Stimulated activated CD4-positive, alpha-beta T cell treated with anti-CD3 and anti-CD28 coated beads, TNF-alpha, amount 100 ng/mL, for 24 hours (primary cell): ENCODE measurements at regions not wholly inside any gene's neighbourhood (a gene's known extent, or its start where the extent isn't known, plus 50 kb on each side); places are given as distances from the start of the nearest gene placed in this dataset.

Experiments used
- DNase-seq, 3 experiments: peaks; one replicate each; pipeline ENCODE4 v3.0.0-alpha.2; 2020; ENCODE audit warnings: low read depth in 3 of 3

DNA sequence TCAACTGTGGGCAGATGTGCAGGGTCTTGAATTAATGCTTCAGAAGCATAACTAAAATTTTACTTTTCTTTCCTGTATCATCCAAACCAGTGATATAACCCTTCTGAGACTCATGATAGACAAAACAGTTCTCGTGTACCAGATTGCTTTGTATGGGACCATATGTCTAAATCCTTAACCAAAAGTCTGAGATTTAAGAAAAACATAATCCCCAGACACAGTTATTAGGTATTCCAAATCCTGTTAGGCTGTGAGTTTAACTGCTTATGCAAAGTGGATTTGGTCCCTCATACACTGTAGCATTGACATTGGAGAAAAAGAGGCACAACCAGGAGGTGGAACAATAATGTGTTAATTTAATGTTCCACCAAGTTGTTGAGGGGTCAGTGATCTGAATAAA, 235.0 kb downstream of the PMAIP1 start:
- DNase-seq: no peak

DNA sequence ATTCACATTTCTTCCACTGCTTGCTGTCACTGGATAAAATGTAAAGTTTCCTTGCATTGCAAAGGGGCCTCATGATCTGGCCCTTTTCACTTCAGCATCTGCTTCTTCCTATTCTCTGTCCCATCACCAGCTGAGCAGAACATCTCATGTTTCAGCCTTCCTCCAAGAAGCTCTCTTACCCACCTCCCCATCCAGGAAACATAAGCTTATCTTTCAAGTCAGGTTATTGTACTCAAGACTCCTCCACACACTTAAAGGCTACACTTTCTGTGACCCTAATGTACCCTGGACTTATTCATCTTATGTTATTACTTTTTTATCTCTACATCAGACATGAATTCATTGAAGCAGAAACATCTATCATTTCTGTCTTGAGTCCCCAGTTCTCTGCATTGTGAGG, 230.5 kb downstream of the PMAIP1 start:
- DNase-seq: no peak

DNA sequence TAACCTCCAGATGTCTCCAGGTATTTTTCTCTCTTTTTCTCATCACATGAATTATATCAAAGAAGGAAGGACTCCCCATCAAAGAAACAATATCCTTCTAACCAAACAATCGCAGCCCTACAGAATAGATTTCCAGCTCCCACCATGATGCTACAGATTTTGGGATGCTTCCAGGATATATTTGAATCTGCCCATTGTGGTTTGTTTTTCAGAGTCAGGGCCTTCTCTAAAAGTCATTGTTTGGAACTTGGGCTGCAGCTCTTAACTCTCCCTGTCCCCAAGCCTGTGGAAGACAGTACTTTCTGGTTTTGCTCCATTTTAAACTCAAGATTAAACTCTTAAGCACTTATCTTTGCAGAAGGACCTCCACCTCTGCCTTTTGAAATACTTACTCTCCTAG, 223.2 kb downstream of the PMAIP1 start:
- DNase-seq: no peak

DNA sequence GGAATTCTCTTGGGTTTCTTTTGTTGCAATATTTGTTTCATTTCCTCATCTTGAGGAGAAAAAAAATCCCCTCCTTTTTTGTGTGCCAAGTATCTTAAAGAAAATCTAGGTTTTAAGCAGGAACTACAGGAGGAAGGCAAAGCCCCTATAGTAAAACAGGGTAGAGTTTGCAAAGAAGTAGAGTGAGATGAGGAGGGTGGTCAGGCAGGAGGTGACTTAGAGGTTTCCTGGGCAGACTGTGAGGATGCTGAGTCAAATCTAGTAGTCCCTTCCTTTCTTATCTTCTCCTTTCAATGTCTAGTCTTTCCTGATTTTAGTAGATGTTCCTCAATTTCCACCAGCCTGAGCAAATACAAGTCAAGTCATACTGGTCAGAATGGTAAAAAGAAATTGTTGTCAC, 222.5 kb downstream of the PMAIP1 start:
- no peak for DNase-seq

DNA sequence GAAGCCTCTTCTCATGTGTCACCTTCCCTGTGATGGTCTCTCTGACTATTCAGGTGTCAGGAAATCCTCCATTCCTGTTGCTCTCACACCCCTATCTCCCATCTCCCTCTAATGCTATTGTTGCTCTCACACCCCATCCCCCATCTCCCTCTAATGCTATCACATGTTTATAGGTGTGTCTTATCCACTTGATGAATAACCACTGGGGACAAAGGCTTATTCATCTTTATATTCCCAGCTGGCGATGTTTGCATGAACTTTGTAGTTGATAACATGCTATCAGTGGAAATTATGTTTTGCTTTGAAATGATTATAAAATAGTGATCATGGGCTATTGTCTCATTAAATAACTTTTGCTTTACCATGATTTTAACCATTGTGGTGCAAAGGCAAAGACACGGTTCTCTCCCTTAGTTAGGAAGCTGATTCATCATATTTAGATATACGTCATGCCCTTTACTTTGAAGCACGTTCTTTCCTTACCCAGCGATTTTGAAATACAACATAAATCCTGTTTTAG, 220.5 kb downstream of the PMAIP1 start:
- no peak for DNase-seq

DNA sequence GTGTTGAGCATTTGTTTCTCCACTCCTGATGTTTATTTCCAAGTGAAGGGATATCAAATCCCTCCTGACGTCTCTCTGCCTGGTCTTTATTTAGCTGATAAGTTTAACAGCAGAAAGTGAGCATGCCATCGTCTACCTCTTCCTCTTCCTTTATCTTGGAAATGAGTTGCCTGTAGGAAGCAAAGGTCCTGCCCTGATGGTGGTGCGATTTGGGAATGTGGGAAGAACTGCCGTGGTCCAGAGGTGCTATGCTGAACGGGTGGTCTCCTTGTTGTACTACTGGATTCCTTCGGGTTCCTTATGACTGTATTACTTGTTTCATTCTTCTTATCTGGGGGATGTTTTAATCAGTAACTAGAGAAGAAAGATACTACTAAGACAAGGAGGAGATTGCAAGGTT, 217.5 kb downstream of the PMAIP1 start:
- DNase-seq: no peak

DNA sequence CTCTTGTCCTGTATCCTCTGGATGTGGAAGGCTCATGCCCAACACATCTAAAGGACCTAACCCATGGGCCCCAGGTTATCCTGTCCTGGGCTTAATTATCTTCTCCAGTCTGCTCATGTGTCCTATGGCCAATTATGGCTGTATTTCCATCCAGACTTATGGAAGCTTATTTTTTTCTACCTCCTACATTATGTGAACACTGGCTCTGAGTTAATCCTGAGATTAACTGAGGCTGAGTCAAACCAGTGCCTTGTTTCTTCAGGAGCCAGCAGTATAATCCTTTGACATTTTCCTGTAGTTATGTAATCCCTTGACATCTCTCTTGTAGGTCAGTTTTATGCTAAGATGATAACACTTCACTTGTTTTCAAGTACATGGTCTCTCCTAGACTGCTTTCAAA, 213.6 kb downstream of the PMAIP1 start:
- DNase-seq: no peak

DNA sequence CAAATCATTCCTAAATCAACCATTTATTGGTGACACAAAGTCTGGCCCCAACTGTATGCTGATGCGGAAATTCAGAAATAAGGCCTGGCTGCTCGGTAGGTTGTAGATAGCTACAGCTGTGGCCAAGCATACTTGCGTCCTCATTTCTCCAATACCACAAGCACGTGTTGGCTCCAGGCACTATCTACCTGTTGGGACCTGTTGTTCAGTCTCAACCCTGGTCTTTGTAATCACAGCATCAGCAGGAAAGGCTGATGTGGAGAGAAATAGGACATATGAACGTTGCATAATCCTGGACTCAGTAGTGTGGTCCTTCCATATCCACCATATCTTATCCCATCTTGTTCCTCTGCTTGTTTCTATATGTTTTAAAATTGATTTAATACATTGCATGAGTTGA, 212.6 kb downstream of the PMAIP1 start:
- DNase-seq: no peak

DNA sequence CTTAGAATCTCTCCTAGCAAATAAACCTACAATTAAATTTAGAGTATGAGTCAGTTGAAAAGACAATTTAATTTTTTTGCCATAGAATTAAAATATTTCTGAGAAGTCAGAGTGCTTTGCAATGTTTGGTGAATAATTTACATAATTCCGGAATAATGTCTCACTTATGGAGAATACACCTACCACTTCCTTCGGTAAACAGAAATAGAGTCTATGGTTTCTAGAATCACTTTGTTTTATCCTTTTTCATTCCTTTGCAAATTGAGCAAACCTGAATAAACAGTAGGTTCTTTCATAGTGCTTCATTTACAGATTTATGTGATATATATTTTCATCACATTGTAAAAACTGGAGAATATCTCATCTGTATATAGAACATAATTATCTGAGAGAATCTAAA, 211.7 kb downstream of the PMAIP1 start:
- no peak for DNase-seq

DNA sequence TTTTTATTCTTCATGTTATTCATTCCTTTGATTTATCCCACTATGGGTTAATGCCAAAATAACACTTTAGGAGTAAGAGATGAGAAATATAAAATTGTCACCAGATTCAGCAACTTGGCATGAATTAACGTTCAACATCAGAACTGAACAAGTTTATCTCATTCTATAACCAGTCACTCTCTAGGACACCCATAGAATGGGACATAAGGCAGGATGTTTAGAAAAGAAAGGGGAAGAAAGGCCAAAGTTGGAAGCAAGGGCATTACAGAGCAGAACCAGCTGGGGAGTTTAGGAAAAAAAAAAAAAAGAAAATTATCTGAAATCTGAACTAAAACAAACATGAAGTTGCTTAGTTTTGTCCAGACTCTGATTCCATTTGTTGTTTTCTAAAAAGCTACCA, 211.0 kb downstream of the PMAIP1 start:
- no peak for DNase-seq

DNA sequence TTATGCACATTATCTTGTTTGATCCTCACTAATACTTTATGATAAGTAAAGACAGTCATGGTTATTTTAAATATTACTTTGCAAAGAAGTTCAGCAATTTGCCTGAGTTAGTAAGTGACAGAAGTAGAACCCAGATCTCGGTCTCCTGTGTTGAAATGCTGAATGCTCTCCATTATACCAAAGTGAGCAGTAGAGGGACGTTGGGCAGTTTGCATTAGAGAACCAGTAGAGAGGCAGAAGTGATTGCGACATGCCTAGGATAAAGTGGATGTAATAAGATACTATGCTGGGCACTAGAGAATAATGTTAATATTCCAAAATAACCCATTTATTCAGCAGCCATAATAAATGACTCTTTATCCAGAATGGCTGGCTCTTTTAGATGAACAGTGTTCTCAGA, 201.0 kb downstream of the PMAIP1 start:
- no peak for DNase-seq

DNA sequence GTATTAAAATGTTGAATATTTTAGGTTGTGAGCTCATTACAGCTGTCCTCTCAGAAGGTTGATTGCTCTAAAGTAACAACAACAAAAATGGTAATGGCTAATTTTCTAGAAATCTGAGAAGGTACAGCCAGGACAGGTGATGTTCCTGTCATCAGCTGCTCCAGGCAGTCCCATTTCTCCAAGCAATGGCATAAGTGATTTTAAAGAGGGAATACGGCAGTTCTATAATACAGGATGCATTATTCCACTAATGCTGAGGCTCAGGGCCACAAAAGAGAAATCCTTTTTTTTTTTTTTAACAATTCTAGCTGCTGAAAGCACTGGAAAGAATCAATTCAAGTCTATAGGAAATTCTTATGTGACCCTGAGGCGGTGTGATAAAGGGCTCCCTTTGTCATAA, 199.9 kb downstream of the PMAIP1 start:
- no peak for DNase-seq

DNA sequence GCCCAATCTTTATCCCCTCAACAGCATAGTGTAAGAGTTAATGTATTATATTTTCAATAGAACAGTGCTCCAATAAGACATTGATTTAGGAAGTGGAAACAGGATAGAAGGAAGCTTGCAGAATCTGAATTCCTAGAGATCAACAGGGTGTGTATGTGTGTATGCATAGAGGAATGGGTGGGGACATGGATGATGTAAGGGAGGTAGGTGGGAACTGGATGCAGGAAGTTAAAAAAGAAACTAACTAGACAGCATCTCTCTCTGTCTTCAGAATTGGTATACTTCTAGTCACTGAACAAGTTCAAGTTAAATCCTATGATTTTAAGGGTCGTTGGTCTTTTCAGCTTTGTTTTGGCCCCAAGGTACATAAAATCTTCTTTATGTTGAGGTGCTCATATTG, 196.6 kb downstream of the PMAIP1 start:
- no peak for DNase-seq

DNA sequence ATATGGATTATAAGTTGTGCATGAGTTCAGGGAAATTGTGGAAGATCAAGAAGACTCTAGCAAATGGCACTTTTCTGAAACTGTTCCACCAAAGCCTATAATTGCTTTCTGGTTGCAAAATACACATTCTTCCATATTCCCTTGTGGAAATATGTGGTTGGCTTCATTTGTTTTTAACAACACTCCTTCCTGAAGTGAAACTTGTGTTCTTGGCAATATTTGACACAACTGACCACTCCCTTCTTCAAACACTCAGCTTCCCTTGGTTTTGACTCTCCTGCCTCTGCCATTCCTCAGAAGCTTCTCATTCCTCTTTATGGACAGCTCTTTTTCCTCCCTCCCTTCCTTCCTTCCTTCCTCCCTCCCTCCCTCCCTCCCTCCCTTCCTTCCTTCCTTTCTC, 192.3 kb downstream of the PMAIP1 start:
- DNase-seq: no peak

DNA sequence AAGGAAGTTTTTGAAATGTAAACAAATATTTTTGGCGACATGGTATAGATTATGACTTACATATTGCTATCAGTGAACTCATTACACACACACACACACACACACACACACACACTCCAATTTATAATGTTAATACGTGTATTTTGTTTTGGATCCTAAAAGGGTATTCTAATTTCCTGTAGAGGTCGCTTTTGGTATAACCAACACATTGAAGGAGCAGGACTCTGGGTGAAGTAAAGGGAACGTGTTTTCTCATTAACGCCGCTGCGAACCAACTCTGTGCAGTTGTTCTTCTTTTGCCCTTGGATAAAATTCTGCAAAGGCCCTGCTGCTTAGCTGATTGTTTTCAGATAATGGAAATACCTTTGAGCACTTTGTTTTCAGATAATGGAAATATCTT, 190.4 kb downstream of the PMAIP1 start:
- no peak for DNase-seq

DNA sequence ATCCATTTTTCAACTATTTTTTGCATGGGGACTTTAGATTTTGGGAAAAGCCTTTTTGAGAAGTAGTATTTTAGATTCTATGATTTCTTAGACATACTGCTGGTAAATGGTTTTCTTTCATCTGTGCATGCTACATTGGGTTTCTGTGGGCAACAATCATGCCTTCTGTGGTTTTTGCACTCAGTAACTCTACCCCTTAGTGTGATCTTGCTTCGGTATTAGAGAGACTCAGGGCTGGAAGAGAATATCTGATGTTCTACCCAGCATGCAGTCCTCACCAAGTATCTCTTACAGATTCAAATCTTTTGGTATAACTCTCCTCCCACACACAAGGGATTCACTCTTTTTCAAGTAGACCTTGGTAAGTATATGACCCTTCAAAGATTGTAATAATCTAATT, 183.0 kb downstream of the PMAIP1 start:
- no peak for DNase-seq

DNA sequence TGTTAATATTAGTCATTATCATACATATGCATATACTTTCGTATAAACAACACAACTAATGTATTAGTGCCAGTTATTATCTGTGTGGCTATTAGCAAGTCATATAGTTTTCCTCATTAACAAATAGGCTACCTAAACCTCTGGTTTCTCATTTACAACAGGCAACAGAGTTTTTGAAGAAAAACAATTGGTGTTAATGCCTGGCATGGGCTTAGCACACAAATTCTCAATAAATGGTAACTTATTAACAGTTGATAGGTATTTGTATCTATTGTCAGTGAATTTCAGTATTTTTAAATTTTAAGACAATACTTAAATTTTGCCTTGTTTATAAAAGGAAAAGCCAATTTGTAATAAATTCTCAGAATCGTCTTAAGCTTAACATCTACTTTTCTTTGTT, 182.5 kb downstream of the PMAIP1 start:
- DNase-seq: no peak

DNA sequence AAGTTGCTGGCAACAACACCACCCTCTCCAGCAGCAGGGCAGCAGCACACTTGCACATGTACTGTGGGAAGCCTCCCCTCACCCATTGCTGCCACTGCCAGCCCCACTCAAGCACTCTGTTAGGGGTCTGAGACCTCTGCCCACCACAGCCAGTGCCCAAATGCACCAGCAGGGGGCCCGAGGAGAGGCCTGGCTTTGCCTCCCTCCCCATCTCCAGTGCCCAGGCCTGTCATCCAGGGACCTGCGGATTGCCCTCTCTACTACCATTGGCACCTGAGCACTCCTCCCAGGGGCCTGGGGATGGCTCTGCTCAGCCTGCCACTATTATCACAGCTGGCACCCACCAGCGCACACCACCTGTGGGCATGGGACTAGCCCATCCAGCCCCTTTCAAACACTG, 175.7 kb downstream of the PMAIP1 start:
- DNase-seq: no peak

DNA sequence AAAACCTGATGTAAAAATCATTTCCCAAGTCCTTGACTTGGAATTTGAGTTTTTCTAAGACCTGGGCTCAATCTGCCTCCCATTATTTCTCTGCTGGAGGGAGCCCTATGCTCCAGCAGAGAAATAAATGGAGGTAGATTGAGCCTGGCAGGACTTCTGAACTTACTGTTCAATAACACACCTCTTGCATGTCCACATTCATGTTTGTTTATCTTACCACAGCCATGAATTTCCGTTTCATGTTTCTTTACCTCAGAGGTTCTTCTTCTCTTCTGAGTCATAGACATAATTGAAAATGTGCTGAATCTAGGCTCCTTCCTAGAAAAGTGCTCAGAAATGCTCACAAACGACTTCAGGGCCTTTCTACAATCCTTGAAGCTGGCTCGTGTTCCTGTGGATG, 170.8 kb downstream of the PMAIP1 start:
- no peak for DNase-seq

DNA sequence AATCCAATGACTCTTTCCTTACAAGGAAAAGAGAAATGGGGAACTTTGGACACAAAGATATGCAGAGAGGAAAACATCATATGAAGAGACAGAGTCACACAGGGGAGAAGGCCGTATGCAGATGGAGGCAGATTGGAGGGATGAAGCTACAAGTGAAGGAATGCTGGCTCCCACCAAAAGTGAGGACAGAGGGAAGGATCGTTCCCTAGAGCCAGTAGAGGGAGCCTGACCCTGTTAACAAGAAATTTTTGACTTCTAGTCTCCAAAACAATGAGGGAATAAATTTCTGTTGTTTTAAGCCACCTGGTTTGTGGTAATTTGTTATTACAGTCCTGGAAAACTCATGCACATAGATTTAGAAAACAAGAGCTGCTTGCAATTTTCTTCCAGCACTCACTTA, 169.3 kb downstream of the PMAIP1 start:
- DNase-seq: no peak

DNA sequence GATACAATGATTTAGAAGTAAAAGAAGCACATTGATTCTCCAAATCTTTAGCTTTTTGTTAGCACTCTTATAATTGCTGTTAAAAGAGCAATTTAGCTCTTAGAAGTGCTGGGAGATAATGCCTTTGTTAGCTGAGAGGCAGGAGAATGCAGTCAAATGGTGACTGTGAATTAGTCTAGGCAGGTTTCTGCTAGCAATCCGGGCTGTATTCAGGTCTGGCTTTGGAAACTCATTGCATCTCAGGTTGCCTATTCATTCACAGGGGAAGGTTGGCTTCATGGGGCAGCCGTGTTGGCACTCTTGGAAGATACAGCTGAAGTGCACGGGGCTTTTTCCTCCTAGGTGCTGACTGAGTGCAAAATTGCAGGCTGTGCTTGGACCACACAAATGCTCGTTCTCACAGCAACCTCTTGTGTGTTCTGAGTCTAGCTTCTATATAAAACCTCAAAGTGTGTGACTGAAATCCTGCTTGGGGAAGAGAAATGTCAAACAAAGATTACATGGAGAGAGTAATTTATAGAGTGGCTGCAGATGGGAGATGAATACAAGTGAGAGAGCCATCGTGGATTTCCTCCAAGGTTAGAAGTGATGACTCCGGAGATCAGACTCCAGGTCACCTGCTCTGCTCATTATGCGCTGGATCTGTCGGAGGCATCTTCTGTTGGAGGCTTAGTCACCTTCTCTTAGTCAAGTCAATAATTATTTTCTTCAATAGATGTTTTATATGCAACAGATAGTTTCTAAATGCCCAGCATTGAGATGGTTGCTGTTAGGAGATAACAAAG, 167.8 kb downstream of the PMAIP1 start:
- no peak for DNase-seq

DNA sequence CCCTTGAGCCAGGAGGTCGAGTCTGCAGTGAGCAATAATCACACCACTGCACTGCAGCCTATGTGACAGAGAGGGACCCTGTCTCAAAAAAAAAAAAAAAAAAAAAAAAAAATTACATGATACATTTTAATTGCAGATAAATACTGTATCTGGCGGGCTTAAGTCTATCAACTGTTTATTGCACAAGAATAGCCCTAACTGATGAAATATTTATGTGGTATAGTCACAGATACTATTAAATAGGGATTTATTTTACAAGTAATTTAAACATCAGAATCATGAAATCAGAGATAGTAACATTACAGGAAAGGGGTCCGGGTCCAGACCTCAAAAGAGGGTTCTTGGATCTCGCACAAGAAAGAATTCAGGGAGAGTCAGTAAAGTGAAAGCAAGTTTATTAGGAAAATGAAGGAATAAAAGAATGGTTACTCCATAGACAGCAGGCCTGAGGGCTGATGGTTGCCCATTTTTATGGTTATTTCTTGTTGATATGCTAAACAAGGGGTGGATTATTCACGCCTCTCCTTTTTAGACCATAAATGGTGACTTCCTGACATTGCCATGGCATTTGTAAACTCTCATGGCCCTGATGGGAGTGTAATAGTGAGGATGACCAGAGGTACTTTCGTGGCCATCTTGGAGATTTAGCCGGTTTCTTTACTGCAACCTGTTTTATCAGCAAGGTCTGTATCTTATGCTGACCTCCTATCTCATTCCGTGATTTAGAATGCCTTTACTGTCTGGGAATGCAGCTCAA, 166.6 kb downstream of the PMAIP1 start:
- no peak for DNase-seq

DNA sequence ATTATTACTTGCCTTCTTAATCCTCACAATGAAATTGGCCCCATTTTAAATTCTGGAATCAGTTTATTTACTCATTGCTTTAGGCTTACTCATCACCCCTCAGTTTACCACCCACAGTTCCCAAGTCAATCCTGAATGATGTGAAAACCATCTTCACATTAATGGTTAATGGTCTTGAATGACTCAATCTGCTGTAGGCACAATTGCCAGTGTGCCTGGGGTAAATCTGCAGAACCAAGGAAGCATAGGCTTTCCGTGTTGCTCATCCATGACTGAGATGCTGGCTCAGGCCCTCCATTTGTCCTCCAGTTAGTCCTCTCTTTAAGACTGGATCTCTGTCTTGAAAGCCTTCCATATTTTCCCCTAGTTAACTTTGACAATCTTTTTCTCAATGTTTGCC, 164.5 kb downstream of the PMAIP1 start:
- no peak for DNase-seq
